ENCODE measurements at regions not wholly inside any gene's neighbourhood (a gene's known extent, or its start where the extent isn't known, plus 50 kb on each side); places are given as distances from the start of the nearest gene placed in this dataset.

DNA sequence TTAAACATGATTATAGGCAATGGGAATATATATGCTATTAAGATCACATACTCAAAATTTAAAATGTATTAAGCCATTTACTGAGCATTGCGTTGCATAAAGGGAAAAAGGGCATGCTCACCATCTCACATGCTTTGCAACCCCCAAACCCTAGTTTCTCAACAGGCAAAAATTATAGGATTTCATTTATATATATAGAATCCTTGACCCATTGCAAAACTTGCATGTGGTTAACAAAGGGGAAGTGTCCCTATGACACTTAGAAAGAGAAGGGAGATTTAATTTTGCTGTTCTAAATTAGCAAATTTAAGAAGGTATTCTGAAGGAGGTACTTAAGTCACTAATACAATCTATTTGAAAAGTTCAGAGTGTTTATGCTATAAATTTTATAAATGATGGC lies 837.8 kb downstream of the DIPK2A start:
- TF ChIP-seq EZH2 (IDR thresholded peaks at IDR 0.05; ENCODE audit: low read length, missing control alignments), result no peak
- no peak for TF ChIP-seq CTCF (conservative IDR thresholded peaks at IDR 0.05 in 1 of 2, IDR thresholded peaks at IDR 0.05 in 1 of 2; ENCODE audit: low read depth in 1 of 2, low read length in 2 of 2)
- Histone ChIP-seq H3K79me2 (ENCODE audit: control insufficient read depth, insufficient read depth, low read length) (no peaks in the 10 kb centered on the region), H3K36me3 (ENCODE audit: control insufficient read depth, insufficient read depth, low read length) (no peaks in the 10 kb centered on the region), H3K9me3 (ENCODE audit: control insufficient read depth, insufficient read depth, low read depth, low read length) (no peaks in the 10 kb centered on the region), H3K27me3 (ENCODE audit: control insufficient read depth, insufficient read depth, low read length) (no peaks in the 10 kb centered on the region), H3K4me3 (replicated peaks in 1 of 4; ENCODE audit: control extremely low read depth in 1 of 4, insufficient read depth in 1 of 4, low read depth in 3 of 4, low read length in 4 of 4) (no peak overlapping the region), H4K20me1 (ENCODE audit: control insufficient read depth, extremely low read depth, insufficient read depth, low read length) (no peaks in the 10 kb centered on the region), H3K27ac (ENCODE audit: insufficient read depth, low read length) (no peak overlapping the region), H3K4me1 (ENCODE audit: control insufficient read depth, extremely low read depth, insufficient read depth, low read length) (no peaks in the 10 kb centered on the region), H2AFZ (ENCODE audit: low read length) (no peak overlapping the region), H3K9ac (ENCODE audit: insufficient read depth, low read length) (no peak overlapping the region), H3K4me2 (ENCODE audit: extremely low read depth, insufficient read depth, low read length) (no peak overlapping the region)
- no peak for DNase-seq (ENCODE audit: low read depth in 2 of 2)

- H3K36me3 ChIP-seq (ENCODE audit: control insufficient read depth, insufficient read depth, low read length), result no peaks in the 10 kb centered on the region
- no peaks in the 10 kb centered on the region for H3K27me3 ChIP-seq (ENCODE audit: control insufficient read depth, insufficient read depth, low read length)
- DNase-seq (ENCODE audit: low read depth in 2 of 2), result no peak
These were observed 838.5 kb downstream of the DIPK2A start for GRCh38 chr3:144810160-144810559.

DNA sequence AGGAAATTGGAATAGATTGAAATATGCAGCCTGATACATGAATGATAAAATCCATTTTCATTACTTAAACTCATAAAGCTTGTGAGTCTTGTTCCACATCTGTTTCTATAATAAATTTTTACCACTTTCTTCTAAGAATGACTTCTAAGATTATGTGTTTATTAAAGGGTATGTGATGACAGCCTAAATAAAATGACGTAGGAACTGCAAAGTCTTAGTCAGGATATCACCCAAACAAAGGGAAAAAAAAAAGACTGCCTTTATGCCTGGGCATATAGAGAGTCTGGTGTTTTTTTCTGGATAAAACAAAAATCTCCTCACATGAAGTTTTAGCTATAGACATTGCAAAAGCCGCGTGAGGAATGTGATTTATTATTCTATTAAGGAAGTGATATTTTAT lies 844.0 kb downstream of the DIPK2A start:
- H4K20me1 ChIP-seq (ENCODE audit: control insufficient read depth, extremely low read depth, insufficient read depth, low read length), result no peaks in the 10 kb centered on the region
- H3K79me2 ChIP-seq (ENCODE audit: control insufficient read depth, insufficient read depth, low read length), result no peaks in the 10 kb centered on the region
- no peaks in the 10 kb centered on the region for H3K4me1 ChIP-seq (ENCODE audit: control insufficient read depth, extremely low read depth, insufficient read depth, low read length)
- no peaks in the 10 kb centered on the region for H3K36me3 ChIP-seq (ENCODE audit: control insufficient read depth, insufficient read depth, low read length)
- H2AFZ ChIP-seq (ENCODE audit: low read length), result no peak overlapping the region
- DNase-seq (ENCODE audit: low read depth in 2 of 2), result no peak
- TF ChIP-seq EZH2 (IDR thresholded peaks at IDR 0.05; ENCODE audit: low read length, missing control alignments), result no peak
- no peak for TF ChIP-seq CTCF (conservative IDR thresholded peaks at IDR 0.05 in 1 of 2, IDR thresholded peaks at IDR 0.05 in 1 of 2; ENCODE audit: low read depth in 1 of 2, low read length in 2 of 2)
- no peaks in the 10 kb centered on the region for H3K27me3 ChIP-seq (ENCODE audit: control insufficient read depth, insufficient read depth, low read length)
- no peak overlapping the region for H3K4me3 ChIP-seq (replicated peaks in 1 of 4; ENCODE audit: control extremely low read depth in 1 of 4, insufficient read depth in 1 of 4, low read depth in 3 of 4, low read length in 4 of 4)
- no peak overlapping the region for H3K27ac ChIP-seq (ENCODE audit: insufficient read depth, low read length)
- H3K9ac ChIP-seq (ENCODE audit: insufficient read depth, low read length), result no peak overlapping the region
- H3K4me2 ChIP-seq (ENCODE audit: extremely low read depth, insufficient read depth, low read length), result no peak overlapping the region
- no peaks in the 10 kb centered on the region for H3K9me3 ChIP-seq (ENCODE audit: control insufficient read depth, insufficient read depth, low read depth, low read length)

More at GRCh38 chr3:144810160-144810559, 838.5 kb downstream of the DIPK2A start:
- Histone ChIP-seq H4K20me1 (ENCODE audit: control insufficient read depth, extremely low read depth, insufficient read depth, low read length) (no peaks in the 10 kb centered on the region), H3K79me2 (ENCODE audit: control insufficient read depth, insufficient read depth, low read length) (no peaks in the 10 kb centered on the region), H3K4me3 (replicated peaks in 1 of 4; ENCODE audit: control extremely low read depth in 1 of 4, insufficient read depth in 1 of 4, low read depth in 3 of 4, low read length in 4 of 4) (no peak overlapping the region), H3K9me3 (ENCODE audit: control insufficient read depth, insufficient read depth, low read depth, low read length) (no peaks in the 10 kb centered on the region), H3K4me1 (ENCODE audit: control insufficient read depth, extremely low read depth, insufficient read depth, low read length) (no peaks in the 10 kb centered on the region), H3K27ac (ENCODE audit: insufficient read depth, low read length) (no peak overlapping the region), H3K9ac (ENCODE audit: insufficient read depth, low read length) (no peak overlapping the region), H2AFZ (ENCODE audit: low read length) (no peak overlapping the region), H3K4me2 (ENCODE audit: extremely low read depth, insufficient read depth, low read length) (no peak overlapping the region)
- TF ChIP-seq EZH2 (IDR thresholded peaks at IDR 0.05; ENCODE audit: low read length, missing control alignments), result no peak
- TF ChIP-seq CTCF (conservative IDR thresholded peaks at IDR 0.05 in 1 of 2, IDR thresholded peaks at IDR 0.05 in 1 of 2; ENCODE audit: low read depth in 1 of 2, low read length in 2 of 2), result no peak
